ENCODE measurements at regions not wholly inside any gene's neighbourhood (a gene's known extent, or its start where the extent isn't known, plus 50 kb on each side); places are given as distances from the start of the nearest gene placed in this dataset.

DNA sequence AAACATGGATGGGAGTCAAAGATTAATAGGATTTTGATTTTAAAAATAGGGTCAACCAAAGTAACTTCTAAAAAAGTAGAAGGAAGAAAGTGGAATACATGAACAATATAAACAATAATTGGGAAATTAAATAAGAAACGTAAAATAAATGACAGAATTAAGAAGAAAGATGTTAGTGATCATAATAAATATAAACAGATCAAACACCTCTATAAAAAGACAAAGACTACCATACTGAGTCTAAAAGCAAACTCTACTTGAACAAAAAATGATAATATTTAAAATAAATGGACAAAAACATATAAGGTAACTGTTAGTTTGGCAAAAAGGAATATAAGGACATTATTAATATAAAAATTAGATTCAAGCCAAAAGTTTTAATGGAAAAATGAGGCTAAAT, 57.7 kb upstream of the ZNF618 start:
- H3K36me3 ChIP-seq (ENCODE audit: insufficient read depth, low read length), result no peaks in the 10 kb centered on the region
- no peaks in the 10 kb centered on the region for H3K9me3 ChIP-seq (ENCODE audit: low read length)
- no peaks in the 10 kb centered on the region for H3K79me2 ChIP-seq (replicated peaks; ENCODE audit: insufficient read depth, low read length)
- H2AFZ ChIP-seq (ENCODE audit: low read depth, low read length), result no peak overlapping the region
- H3K27ac ChIP-seq (ENCODE audit: low read length), result no peak overlapping the region
- no peak overlapping the region for H3K4me2 ChIP-seq (ENCODE audit: low read length)
- H3K4me3 ChIP-seq (ENCODE audit: low read length), result no peak overlapping the region
- H3K27me3 ChIP-seq (ENCODE audit: insufficient read depth, low read depth, low read length), result no peaks in the 10 kb centered on the region
- no peak overlapping the region for H3K9ac ChIP-seq (ENCODE audit: low read length)
- H3K9me2 ChIP-seq (ENCODE audit: insufficient read depth, low read length), result no peaks in the 10 kb centered on the region
- H3F3A ChIP-seq (ENCODE audit: insufficient read depth, low read length, poor library complexity, severe bottlenecking), result no peaks in the 10 kb centered on the region
- TF ChIP-seq MXI1 (conservative IDR thresholded peaks at IDR 0.05; ENCODE audit: poor library complexity, severe bottlenecking) (no peak), POLR2AphosphoS5 (IDR thresholded peaks at IDR 0.05) (no peak)
- no peaks in the 10 kb centered on the region for H4K20me1 ChIP-seq (ENCODE audit: insufficient read depth)

DNA sequence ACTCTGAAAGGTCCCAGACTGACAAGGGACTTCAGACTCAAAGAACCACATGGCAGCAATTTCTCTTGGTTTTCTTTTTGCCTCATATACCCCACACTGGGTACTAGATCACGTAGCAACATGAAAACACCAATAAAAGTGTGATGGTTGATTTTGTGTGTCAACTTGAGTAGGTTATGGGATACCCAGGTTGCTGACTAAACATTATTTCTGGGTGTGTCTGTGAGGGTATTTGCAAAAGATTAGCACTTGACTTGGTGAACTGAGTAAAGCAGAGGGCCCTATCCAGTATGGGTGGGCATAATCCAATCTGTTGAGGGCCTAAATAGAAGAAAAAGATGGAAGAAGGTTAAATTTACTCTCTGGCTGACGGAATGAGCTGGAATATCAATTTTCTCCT, 53.8 kb upstream of the ZNF618 start:
- Histone ChIP-seq H3K27ac (ENCODE audit: low read length) (no peak overlapping the region), H4K20me1 (ENCODE audit: insufficient read depth) (no peaks in the 10 kb centered on the region), H3F3A (ENCODE audit: insufficient read depth, low read length, poor library complexity, severe bottlenecking) (no peaks in the 10 kb centered on the region), H3K9me3 (ENCODE audit: low read length) (no peaks in the 10 kb centered on the region), H3K36me3 (ENCODE audit: insufficient read depth, low read length) (no peaks in the 10 kb centered on the region), H3K27me3 (ENCODE audit: insufficient read depth, low read depth, low read length) (no peaks in the 10 kb centered on the region), H3K9ac (ENCODE audit: low read length) (no peak overlapping the region), H3K9me2 (ENCODE audit: insufficient read depth, low read length) (no peaks in the 10 kb centered on the region), H2AFZ (ENCODE audit: low read depth, low read length) (no peak overlapping the region), H3K4me2 (ENCODE audit: low read length) (no peak overlapping the region), H3K4me3 (ENCODE audit: low read length) (no peak overlapping the region), H3K79me2 (replicated peaks; ENCODE audit: insufficient read depth, low read length) (no peaks in the 10 kb centered on the region)
- TF ChIP-seq TAF1 (IDR thresholded peaks at IDR 0.05; ENCODE audit: low read depth), result no peak
- TF ChIP-seq, protein P1, sequence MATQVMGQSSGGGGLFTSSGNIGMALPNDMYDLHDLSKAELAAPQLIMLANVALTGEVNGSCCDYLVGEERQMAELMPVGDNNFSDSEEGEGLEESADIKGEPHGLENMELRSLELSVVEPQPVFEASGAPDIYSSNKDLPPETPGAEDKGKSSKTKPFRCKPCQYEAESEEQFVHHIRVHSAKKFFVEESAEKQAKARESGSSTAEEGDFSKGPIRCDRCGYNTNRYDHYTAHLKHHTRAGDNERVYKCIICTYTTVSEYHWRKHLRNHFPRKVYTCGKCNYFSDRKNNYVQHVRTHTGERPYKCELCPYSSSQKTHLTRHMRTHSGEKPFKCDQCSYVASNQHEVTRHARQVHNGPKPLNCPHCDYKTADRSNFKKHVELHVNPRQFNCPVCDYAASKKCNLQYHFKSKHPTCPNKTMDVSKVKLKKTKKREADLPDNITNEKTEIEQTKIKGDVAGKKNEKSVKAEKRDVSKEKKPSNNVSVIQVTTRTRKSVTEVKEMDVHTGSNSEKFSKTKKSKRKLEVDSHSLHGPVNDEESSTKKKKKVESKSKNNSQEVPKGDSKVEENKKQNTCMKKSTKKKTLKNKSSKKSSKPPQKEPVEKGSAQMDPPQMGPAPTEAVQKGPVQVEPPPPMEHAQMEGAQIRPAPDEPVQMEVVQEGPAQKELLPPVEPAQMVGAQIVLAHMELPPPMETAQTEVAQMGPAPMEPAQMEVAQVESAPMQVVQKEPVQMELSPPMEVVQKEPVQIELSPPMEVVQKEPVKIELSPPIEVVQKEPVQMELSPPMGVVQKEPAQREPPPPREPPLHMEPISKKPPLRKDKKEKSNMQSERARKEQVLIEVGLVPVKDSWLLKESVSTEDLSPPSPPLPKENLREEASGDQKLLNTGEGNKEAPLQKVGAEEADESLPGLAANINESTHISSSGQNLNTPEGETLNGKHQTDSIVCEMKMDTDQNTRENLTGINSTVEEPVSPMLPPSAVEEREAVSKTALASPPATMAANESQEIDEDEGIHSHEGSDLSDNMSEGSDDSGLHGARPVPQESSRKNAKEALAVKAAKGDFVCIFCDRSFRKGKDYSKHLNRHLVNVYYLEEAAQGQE (IDR thresholded peaks at IDR 0.05; ENCODE audit: borderline replicate concordance), result no peak
- TF ChIP-seq POLR2AphosphoS5 (IDR thresholded peaks at IDR 0.05), result no peak
- TF ChIP-seq RAD21 (conservative IDR thresholded peaks at IDR 0.05), result no peak
- no peak for TF ChIP-seq SMC3 (conservative IDR thresholded peaks at IDR 0.05; ENCODE audit: poor library complexity)
- no peak for TF ChIP-seq EP300 (conservative IDR thresholded peaks at IDR 0.05; ENCODE audit: poor library complexity, severe bottlenecking)
- TF ChIP-seq, protein P2, sequence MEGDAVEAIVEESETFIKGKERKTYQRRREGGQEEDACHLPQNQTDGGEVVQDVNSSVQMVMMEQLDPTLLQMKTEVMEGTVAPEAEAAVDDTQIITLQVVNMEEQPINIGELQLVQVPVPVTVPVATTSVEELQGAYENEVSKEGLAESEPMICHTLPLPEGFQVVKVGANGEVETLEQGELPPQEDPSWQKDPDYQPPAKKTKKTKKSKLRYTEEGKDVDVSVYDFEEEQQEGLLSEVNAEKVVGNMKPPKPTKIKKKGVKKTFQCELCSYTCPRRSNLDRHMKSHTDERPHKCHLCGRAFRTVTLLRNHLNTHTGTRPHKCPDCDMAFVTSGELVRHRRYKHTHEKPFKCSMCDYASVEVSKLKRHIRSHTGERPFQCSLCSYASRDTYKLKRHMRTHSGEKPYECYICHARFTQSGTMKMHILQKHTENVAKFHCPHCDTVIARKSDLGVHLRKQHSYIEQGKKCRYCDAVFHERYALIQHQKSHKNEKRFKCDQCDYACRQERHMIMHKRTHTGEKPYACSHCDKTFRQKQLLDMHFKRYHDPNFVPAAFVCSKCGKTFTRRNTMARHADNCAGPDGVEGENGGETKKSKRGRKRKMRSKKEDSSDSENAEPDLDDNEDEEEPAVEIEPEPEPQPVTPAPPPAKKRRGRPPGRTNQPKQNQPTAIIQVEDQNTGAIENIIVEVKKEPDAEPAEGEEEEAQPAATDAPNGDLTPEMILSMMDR (IDR thresholded peaks at IDR 0.05; ENCODE audit: poor library complexity, severe bottlenecking), result no peak
- no peak for TF ChIP-seq MXI1 (conservative IDR thresholded peaks at IDR 0.05; ENCODE audit: poor library complexity, severe bottlenecking)
- no peak for TF ChIP-seq EZH2 (IDR thresholded peaks at IDR 0.05; ENCODE audit: borderline replicate concordance, insufficient read depth, low read length, poor library complexity, severe bottlenecking)

DNA sequence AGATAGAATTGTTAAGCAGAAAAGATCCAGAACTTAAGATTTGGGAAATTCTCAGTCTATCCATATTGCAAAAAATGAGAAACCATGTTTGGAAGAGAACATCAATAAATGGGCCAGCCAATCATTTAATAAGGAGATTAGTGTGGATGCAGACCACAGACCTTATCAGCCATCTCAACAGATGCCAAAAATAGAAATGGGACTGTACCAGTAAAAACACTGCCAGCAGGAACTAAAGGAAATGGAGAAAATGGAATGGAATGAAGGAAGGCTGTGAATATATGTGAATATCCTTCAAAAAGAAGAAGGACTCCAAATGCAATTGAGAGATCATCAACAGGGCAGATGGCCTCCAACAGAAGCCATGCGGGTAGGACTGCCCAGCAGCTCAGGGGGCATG, 52.7 kb upstream of the ZNF618 start:
- Histone ChIP-seq H3K27ac (ENCODE audit: low read length) (no peak overlapping the region), H3K9ac (ENCODE audit: low read length) (no peak overlapping the region), H2AFZ (ENCODE audit: low read depth, low read length) (no peak overlapping the region), H3K79me2 (replicated peaks; ENCODE audit: insufficient read depth, low read length) (no peaks in the 10 kb centered on the region), H3K4me3 (ENCODE audit: low read length) (no peak overlapping the region), H3K27me3 (ENCODE audit: insufficient read depth, low read depth, low read length) (no peaks in the 10 kb centered on the region), H4K20me1 (ENCODE audit: insufficient read depth) (no peaks in the 10 kb centered on the region), H3F3A (ENCODE audit: insufficient read depth, low read length, poor library complexity, severe bottlenecking) (no peaks in the 10 kb centered on the region), H3K4me2 (ENCODE audit: low read length) (no peak overlapping the region), H3K9me2 (ENCODE audit: insufficient read depth, low read length) (no peaks in the 10 kb centered on the region), H3K9me3 (ENCODE audit: low read length) (no peaks in the 10 kb centered on the region), H3K36me3 (ENCODE audit: insufficient read depth, low read length) (no peaks in the 10 kb centered on the region)
- TF ChIP-seq TAF1 (IDR thresholded peaks at IDR 0.05; ENCODE audit: low read depth), result no peak
- TF ChIP-seq EZH2 (IDR thresholded peaks at IDR 0.05; ENCODE audit: borderline replicate concordance, insufficient read depth, low read length, poor library complexity, severe bottlenecking), result no peak
- TF ChIP-seq MXI1 (conservative IDR thresholded peaks at IDR 0.05; ENCODE audit: poor library complexity, severe bottlenecking), result no peak
- TF ChIP-seq SMC3 (conservative IDR thresholded peaks at IDR 0.05; ENCODE audit: poor library complexity), result no peak
- no peak for TF ChIP-seq RAD21 (conservative IDR thresholded peaks at IDR 0.05)
- no peak for TF ChIP-seq EP300 (conservative IDR thresholded peaks at IDR 0.05; ENCODE audit: poor library complexity, severe bottlenecking)
- TF ChIP-seq, protein P2 (IDR thresholded peaks at IDR 0.05; ENCODE audit: poor library complexity, severe bottlenecking), result no peak
- TF ChIP-seq, protein P1 (IDR thresholded peaks at IDR 0.05; ENCODE audit: borderline replicate concordance), result no peak
- TF ChIP-seq POLR2AphosphoS5 (IDR thresholded peaks at IDR 0.05), result no peak

All from neural cell (in vitro differentiated cells).